ENCODE measurements at regions not wholly inside any gene's neighbourhood (a gene's known extent, or its start where the extent isn't known, plus 50 kb on each side); places are given as distances from the start of the nearest gene placed in this dataset.

DNA sequence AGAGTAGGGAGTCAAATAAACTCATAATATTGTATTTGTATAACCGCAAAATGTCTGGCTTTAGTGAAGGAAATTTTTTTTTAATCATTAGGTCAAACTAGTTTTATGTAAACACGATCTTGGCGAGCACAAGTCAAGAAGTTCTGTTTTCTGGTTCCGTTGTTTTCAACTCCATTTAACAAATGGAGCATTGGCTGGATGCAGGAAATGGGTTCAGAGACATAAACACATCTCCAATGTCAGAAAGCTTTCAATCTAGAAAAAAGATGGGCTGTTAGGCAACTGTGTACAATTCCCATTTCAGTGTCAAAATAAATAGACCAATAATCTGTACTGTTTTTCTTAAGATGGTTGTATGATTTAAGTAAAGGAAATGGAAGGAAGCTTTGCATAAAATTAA is 292.8 kb downstream of the TBL1XR1 start:
- no peak for TF ChIP-seq CTCF (IDR thresholded peaks at IDR 0.05 in 2 of 3, conservative IDR thresholded peaks at IDR 0.05 in 1 of 3; ENCODE audit: insufficient read depth in 2 of 3, low read depth in 1 of 3, low read length in 3 of 3)
- no peak for TF ChIP-seq MAFF (IDR thresholded peaks at IDR 0.05; ENCODE audit: low read length)
- no peak for TF ChIP-seq FOSL1 (tag; conservative IDR thresholded peaks at IDR 0.05)

Data from K562 (cell line).